SK-N-SH (cell line): ENCODE measurements at regions not wholly inside any gene's neighbourhood (a gene's known extent, or its start where the extent isn't known, plus 50 kb on each side); places are given as distances from the start of the nearest gene placed in this dataset.

Experiments used
- CTCF ChIA-PET: fragments of 300-600, 350-600 bp; formaldehyde crosslinking; extraction: SDS; loops from one replicate; lab custom pipeline; 2021; lab: Yijun Ruan, JAX
- POLR2A ChIA-PET: fragments of 350-600 bp; sonication (Branson Sonifier 250); formaldehyde crosslinking; extraction: SDS; loops from one replicate; lab custom pipeline; 2020; ENCODE audit warnings: antibody characterized with exemption, inconsistent platforms; lab: Yijun Ruan, JAX
- DNase-seq: peaks from one replicate; pipeline ENCODE4 v3.0.0; 2012
- H2AFZ ChIP-seq: fragments of 200-600 bp; sonication (generic); 2 replicates; pipeline ENCODE4 v1.8.1; 2016; ENCODE audit warnings: antibody characterized with exemption, mild to moderate bottlenecking, low read depth
- H3F3A ChIP-seq: fragments of 200-600 bp; sonication (generic); replicated peaks from 2 replicates; pipeline ENCODE3; 2016; ENCODE audit warnings: antibody characterized with exemption, mild to moderate bottlenecking; ENCODE audit not compliant: insufficient read depth
- H3K27ac ChIP-seq, 2 experiments: fragments of 200-500 bp in 1 of 2; fragments of 200-600 bp in 1 of 2; sonication (Bioruptor generic) in 1 of 2; sonication (generic), shearing (Covaris generic) in 1 of 2; 2 replicates each; pipeline versions ENCODE4 v1.5.1 to v1.6.1; 2014 to 2016; ENCODE audit warnings: low read depth in 2 of 2, inconsistent platforms in 1 of 2, low read length in 1 of 2, mild to moderate bottlenecking in 1 of 2, mixed read lengths in 1 of 2
- H3K27me3 ChIP-seq: fragments of 200-600 bp; sonication (generic), shearing (Covaris generic); 2 replicates; pipeline ENCODE4 v1.6.1; 2016; ENCODE audit warnings: mixed run types; ENCODE audit not compliant: insufficient read depth
- H3K36me3 ChIP-seq, 2 experiments: fragments of 200-500 bp in 1 of 2; fragments of 200-600 bp in 1 of 2; sonication (Bioruptor generic) in 1 of 2; sonication (generic) in 1 of 2; replicated peaks in 1 of 2; 2 replicates each; pipeline versions ENCODE3 to v1.5.1; 2014 to 2016; ENCODE audit warnings: low read length in 1 of 2, mild to moderate bottlenecking in 1 of 2; ENCODE audit not compliant: insufficient read depth in 2 of 2, control insufficient read depth in 1 of 2
- H3K4me1 ChIP-seq, 2 experiments: fragments of 200-500 bp in 1 of 2; fragments of 200-600 bp in 1 of 2; sonication (Bioruptor generic) in 1 of 2; sonication (generic), shearing (Covaris generic) in 1 of 2; 2 replicates each; pipeline versions ENCODE4 v1.5.1 to v1.6.1; 2014 to 2016; ENCODE audit warnings: low read depth in 1 of 2, low read length in 1 of 2, mixed run types in 1 of 2; ENCODE audit not compliant: insufficient read depth in 2 of 2, control insufficient read depth in 1 of 2
- H3K4me2 ChIP-seq: fragments of 200-600 bp; sonication (generic), shearing (Covaris generic); 2 replicates; pipeline ENCODE4 v1.6.1; 2017; ENCODE audit warnings: mixed run types
- H3K4me3 ChIP-seq, 2 experiments: fragments of 200-500 bp in 1 of 2; fragments of 200-600 bp in 1 of 2; sonication (Bioruptor generic) in 1 of 2; sonication (generic), shearing (Covaris generic) in 1 of 2; 2 replicates each; pipeline versions ENCODE4 v1.5.1 to v1.8.1; 2014 to 2016; ENCODE audit warnings: low read depth in 2 of 2, inconsistent platforms in 1 of 2, low read length in 1 of 2, mild to moderate bottlenecking in 1 of 2, mixed read lengths in 1 of 2, moderate library complexity in 1 of 2
- H3K79me2 ChIP-seq: fragments of 200-600 bp; sonication (generic); 2 replicates; pipeline ENCODE4 v1.8.1; 2017; ENCODE audit warnings: mild to moderate bottlenecking; ENCODE audit not compliant: insufficient read depth
- H3K9ac ChIP-seq: fragments of 200-600 bp; sonication (generic); 2 replicates; pipeline ENCODE4 v1.6.1; 2017; ENCODE audit warnings: mixed run types
- H3K9me2 ChIP-seq: fragments of 200-600 bp; sonication (generic); 2 replicates; pipeline ENCODE4 v1.6.1; 2017; ENCODE audit warnings: mixed run types
- H3K9me3 ChIP-seq: fragments of 200-600 bp; sonication (generic); 2 replicates; pipeline ENCODE4 v1.6.1; 2017; ENCODE audit warnings: mixed run types, mild to moderate bottlenecking, moderate library complexity
- H4K20me1 ChIP-seq: fragments of 200-600 bp; sonication (generic); 2 replicates; pipeline ENCODE4 v1.6.1; 2017; ENCODE audit warnings: mild to moderate bottlenecking, mixed run types; ENCODE audit not compliant: insufficient read depth
- EZH2phosphoT487 ChIP-seq: fragments of 200-600 bp; sonication (generic); IDR thresholded peaks from 2 replicates; pipeline ENCODE4 v1.6.1; 2017; ENCODE audit warnings: low read depth, mixed run types, mild to moderate bottlenecking, antibody characterized with exemption, moderate library complexity, borderline replicate concordance
- FOSL2 ChIP-seq: IDR thresholded peaks from 2 replicates; pipeline ENCODE4 v1.4.0; 2012; ENCODE audit warnings: low read depth, mild to moderate bottlenecking, moderate library complexity, borderline replicate concordance
- FOXJ3 ChIP-seq: sonication (generic); formaldehyde crosslinking; IDR thresholded peaks from 2 replicates; pipeline ENCODE4 v1.5.1; 2020; ENCODE audit warnings: mild to moderate bottlenecking, missing genetic modification reagents
- FOXM1 ChIP-seq: IDR thresholded peaks from 2 replicates; pipeline ENCODE4 v1.4.0; 2012; ENCODE audit warnings: low read depth, mild to moderate bottlenecking
- GATA2 ChIP-seq: sonication (generic); formaldehyde crosslinking; IDR thresholded peaks from 2 replicates; pipeline ENCODE4 v1.5.0; 2020; ENCODE audit warnings: mild to moderate bottlenecking, missing genetic modification reagents
- MEF2A ChIP-seq: IDR thresholded peaks from 2 replicates; pipeline ENCODE4 v1.4.0; 2012; ENCODE audit warnings: low read depth, borderline replicate concordance
- NFIC ChIP-seq: IDR thresholded peaks from 2 replicates; pipeline ENCODE4 v1.4.0; 2012; ENCODE audit warnings: borderline replicate concordance
- NRF1 ChIP-seq: IDR thresholded peaks from 2 replicates; pipeline ENCODE4 v1.6.1; 2012; ENCODE audit warnings: low read depth, mild to moderate bottlenecking, low read length
- RAD21 ChIP-seq: IDR thresholded peaks from 2 replicates; pipeline ENCODE4 v1.6.1; 2012; ENCODE audit warnings: mild to moderate bottlenecking, low read length
- RCOR1 ChIP-seq: fragments of 150-350 bp; IDR thresholded peaks from 2 replicates; pipeline ENCODE4 v1.6.1; 2017; ENCODE audit warnings: antibody characterized with exemption, low read length
- RFX5 ChIP-seq: IDR thresholded peaks from 2 replicates; pipeline ENCODE4 v1.6.1; 2012; ENCODE audit warnings: mild to moderate bottlenecking, improper control_type of control experiment, low read length
- RXRA ChIP-seq: IDR thresholded peaks from 2 replicates; pipeline ENCODE4 v1.4.0; 2012; ENCODE audit warnings: low read depth, mild to moderate bottlenecking, borderline replicate concordance
- SIN3A ChIP-seq: IDR thresholded peaks from 2 replicates; pipeline ENCODE4 v1.6.1; 2012; ENCODE audit warnings: low read depth, mild to moderate bottlenecking, low read length, moderate library complexity, borderline replicate concordance
- SMC3 ChIP-seq: IDR thresholded peaks from 2 replicates; pipeline ENCODE4 v1.6.1; 2012; ENCODE audit warnings: low read depth, low read length, improper control_type of control experiment
- TEAD4 ChIP-seq: IDR thresholded peaks from 2 replicates; pipeline ENCODE4 v1.4.0; 2012; ENCODE audit warnings: mild to moderate bottlenecking, borderline replicate concordance; ENCODE audit not compliant: insufficient read depth
- YY1 ChIP-seq: IDR thresholded peaks from 2 replicates; pipeline ENCODE4 v1.4.0; 2012; ENCODE audit warnings: low read depth, mild to moderate bottlenecking
- WGBS: methylation state at CpG from one replicate; pipeline ENCODE4 v1.1.6; 2017; ENCODE audit warnings: low lambda C conversion rate; 5-methylcytosine and 5-hydroxymethylcytosine counted together
- TF ChIP-seq, protein P1 (sequence below): IDR thresholded peaks from 2 replicates; pipeline ENCODE4 v1.6.1; 2012; ENCODE audit warnings: mild to moderate bottlenecking, low read depth, low read length, moderate library complexity
- TF ChIP-seq, protein P2 (sequence below): IDR thresholded peaks from 2 replicates; pipeline ENCODE4 v1.4.0; 2012; ENCODE audit warnings: low read depth, borderline replicate concordance
- TF ChIP-seq, protein P3 (sequence below): fragments of 150-350 bp; IDR thresholded peaks from 2 replicates; pipeline ENCODE4 v1.6.1; 2017; ENCODE audit warnings: antibody characterized with exemption, low read length, low read depth, borderline replicate concordance

DNA sequence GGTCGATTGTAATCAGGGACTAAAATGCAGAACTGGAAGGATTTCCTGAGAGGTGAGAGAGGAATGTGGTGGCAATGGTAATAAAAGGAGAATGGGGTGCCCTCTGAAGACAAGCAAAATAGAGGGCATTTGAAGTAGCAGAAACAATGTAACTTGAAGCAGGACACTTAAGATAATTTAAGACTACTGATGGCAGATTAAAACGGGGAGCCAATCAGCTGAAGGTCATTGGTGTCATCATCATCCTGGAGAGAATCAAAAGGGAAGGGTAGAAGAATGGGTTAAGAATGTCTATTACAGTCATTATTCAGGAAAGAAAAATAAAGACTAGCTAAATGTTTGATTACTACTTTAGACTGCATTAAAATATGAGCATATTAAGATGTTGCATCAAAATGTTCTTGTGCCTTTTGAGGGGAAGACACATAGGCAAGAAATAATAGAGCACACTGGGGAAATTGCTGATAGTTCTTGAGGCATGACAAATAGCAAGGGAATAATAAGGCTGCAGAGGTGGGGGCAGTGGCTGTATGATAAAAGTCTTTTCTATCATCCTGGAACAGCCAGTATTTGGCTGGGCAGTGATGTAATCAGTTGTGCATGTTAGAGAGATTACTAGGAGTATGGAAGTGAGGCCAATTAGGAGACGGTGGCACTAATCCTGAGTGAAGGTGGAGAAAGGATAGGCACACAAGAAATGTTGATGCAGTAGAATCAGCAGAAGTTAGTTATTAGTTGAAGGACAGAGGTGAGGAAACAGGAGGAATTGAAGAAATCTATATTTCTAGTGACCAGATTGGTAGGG lies 60.2 kb downstream of the CCDC71L start:
- Histone ChIP-seq H3K27me3 (no peaks in the 10 kb centered on the region), H2AFZ (no peak overlapping the region), H3K4me3 (no peak overlapping the region), H3K9me3 (no peaks in the 10 kb centered on the region), H3K27ac (no peak overlapping the region), H3F3A (no peaks in the 10 kb centered on the region), H3K36me3 (no peaks in the 10 kb centered on the region), H3K4me1 (no peaks in the 10 kb centered on the region; a peak in 1 of 4 replicates), H4K20me1 (no peaks in the 10 kb centered on the region), H3K9me2 (no peaks in the 10 kb centered on the region), H3K4me2 (no peak overlapping the region), H3K9ac (no peak overlapping the region), H3K79me2 (no peaks in the 10 kb centered on the region)
- no peak for DNase-seq
- POLR2A ChIA-PET: no interaction called here
- TF ChIP-seq FOXM1 (no peak), YY1 (no peak), RAD21 (no peak), SIN3A (no peak), RFX5 (no peak), MEF2A (no peak), EZH2phosphoT487 (no peak), FOSL2 (no peak), NFIC (no peak), TEAD4 (no peak), SMC3 (no peak), NRF1 (no peak), RCOR1 (no peak), RXRA (no peak), GATA2 (CRISPR knock-in tag) (no peak), FOXJ3 (CRISPR knock-in tag) (no peak)
- TF ChIP-seq, protein P1, sequence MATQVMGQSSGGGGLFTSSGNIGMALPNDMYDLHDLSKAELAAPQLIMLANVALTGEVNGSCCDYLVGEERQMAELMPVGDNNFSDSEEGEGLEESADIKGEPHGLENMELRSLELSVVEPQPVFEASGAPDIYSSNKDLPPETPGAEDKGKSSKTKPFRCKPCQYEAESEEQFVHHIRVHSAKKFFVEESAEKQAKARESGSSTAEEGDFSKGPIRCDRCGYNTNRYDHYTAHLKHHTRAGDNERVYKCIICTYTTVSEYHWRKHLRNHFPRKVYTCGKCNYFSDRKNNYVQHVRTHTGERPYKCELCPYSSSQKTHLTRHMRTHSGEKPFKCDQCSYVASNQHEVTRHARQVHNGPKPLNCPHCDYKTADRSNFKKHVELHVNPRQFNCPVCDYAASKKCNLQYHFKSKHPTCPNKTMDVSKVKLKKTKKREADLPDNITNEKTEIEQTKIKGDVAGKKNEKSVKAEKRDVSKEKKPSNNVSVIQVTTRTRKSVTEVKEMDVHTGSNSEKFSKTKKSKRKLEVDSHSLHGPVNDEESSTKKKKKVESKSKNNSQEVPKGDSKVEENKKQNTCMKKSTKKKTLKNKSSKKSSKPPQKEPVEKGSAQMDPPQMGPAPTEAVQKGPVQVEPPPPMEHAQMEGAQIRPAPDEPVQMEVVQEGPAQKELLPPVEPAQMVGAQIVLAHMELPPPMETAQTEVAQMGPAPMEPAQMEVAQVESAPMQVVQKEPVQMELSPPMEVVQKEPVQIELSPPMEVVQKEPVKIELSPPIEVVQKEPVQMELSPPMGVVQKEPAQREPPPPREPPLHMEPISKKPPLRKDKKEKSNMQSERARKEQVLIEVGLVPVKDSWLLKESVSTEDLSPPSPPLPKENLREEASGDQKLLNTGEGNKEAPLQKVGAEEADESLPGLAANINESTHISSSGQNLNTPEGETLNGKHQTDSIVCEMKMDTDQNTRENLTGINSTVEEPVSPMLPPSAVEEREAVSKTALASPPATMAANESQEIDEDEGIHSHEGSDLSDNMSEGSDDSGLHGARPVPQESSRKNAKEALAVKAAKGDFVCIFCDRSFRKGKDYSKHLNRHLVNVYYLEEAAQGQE: no peak
- TF ChIP-seq, protein P2, sequence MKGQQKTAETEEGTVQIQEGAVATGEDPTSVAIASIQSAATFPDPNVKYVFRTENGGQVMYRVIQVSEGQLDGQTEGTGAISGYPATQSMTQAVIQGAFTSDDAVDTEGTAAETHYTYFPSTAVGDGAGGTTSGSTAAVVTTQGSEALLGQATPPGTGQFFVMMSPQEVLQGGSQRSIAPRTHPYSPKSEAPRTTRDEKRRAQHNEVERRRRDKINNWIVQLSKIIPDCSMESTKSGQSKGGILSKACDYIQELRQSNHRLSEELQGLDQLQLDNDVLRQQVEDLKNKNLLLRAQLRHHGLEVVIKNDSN: no peak
- TF ChIP-seq, protein P3, sequence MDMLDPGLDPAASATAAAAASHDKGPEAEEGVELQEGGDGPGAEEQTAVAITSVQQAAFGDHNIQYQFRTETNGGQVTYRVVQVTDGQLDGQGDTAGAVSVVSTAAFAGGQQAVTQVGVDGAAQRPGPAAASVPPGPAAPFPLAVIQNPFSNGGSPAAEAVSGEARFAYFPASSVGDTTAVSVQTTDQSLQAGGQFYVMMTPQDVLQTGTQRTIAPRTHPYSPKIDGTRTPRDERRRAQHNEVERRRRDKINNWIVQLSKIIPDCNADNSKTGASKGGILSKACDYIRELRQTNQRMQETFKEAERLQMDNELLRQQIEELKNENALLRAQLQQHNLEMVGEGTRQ: no peak
- CTCF ChIA-PET: interaction anchor here (0.9 to 1.6 kb wide), 3 partner anchors 11 to 32 kb away, joined by 3 read pairs; no protein-coding TSS in a partner anchor
- WGBS: 53% methylated on average over 3 of the region's 3 CpGs
